ENCODE measurements at regions not wholly inside any gene's neighbourhood (a gene's known extent, or its start where the extent isn't known, plus 50 kb on each side); places are given as distances from the start of the nearest gene placed in this dataset.

DNA sequence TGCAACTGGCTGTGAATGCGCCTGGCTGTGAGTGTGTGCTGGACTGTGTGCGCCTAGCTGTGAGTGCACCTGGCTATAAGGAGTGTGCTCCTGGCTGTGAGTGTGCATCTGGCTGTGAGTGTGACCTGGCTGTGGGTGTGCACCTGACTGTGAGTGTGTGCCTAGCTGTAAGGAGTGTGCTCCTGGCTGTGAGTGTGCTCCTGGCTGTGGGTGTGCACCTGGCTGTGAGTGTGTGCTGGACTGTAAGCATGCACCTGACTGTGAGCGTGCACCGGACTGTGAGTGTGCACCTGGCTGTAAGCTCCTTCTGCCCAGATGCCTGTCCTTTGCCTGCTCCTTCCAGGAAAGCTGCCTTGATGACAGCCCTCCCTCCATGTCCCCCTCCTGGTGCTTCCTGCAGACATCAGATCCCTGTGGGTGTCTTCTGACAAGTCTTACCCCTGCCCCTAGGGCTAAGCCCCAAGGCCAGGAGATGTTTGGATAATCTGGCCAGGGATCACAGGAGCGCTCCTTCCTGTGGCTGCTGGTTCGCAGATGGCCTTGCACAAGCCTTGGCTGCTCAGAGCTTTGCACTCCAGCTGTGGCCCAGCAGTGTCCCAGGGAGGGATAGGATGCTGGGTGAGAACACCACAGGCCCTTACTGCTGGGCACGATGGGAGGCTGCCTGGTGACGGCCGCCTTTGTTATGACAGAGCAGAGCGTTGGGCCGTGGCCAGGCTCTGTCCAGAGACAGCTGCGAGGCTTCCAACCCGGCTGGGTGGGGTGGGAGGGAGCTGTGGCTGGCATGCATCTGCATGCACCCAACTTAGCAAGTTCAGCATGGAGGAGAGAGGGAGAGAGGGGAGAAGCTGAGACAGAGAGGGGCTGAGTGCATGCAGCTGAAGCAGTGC, 89.9 kb downstream of the GLI2 start:
- no peaks in the 10 kb centered on the region for H3K36me3 ChIP-seq (ENCODE audit: control insufficient read depth in 2 of 2, insufficient read depth in 2 of 2, low read length in 1 of 2)
- H3K4me3 ChIP-seq (ENCODE audit: low read length in 2 of 2) = no peak overlapping the region
- H3K27me3 ChIP-seq (ENCODE audit: control insufficient read depth in 2 of 2, insufficient read depth in 1 of 2, low read length in 1 of 2) = no peaks in the 10 kb centered on the region
- H3K4me1 ChIP-seq (ENCODE audit: control insufficient read depth in 2 of 2, insufficient read depth in 2 of 2, low read length in 2 of 2) = peaks cover 0 to 10% of the 10 kb centered on the region in 2 donors
- no peak for DNase-seq (ENCODE audit: low read depth in 6 of 9, low spot score in 9 of 9)
- H3K9me3 ChIP-seq (ENCODE audit: control insufficient read depth in 2 of 2, insufficient read depth in 1 of 2, low read length in 1 of 2) = no peaks in the 10 kb centered on the region
- 87% methylated on average over 13 of the region's 13 CpGs for WGBS
- H3K27ac ChIP-seq (ENCODE audit: low read depth in 1 of 2, low read length in 1 of 2) = no peak overlapping the region

DNA sequence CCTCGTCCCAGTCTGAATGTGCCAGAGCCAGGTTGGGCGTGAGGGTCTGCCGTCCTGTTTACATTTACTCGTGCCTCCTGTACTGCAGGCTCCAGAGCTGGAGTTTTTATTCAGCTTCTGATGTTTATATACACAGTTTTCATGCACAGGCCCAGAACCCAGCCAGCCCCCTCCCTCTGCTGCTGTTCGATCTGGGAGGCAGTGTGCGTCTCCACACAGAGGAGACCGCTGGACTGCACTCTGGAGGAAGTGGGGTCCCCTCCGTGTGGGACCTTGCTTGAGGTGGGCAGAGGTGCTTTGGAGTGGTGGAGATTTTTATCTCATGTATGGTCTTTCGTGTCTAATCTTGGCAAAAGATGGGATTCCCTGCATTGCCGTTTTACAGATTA, 90.6 kb downstream of the GLI2 start:
- peaks cover 0 to 10% of the 10 kb centered on the region in 2 donors for H3K4me1 ChIP-seq (ENCODE audit: control insufficient read depth in 2 of 2, insufficient read depth in 2 of 2, low read length in 2 of 2)
- 91% methylated on average over 10 of the region's 10 CpGs for WGBS
- no peak overlapping the region for H3K27ac ChIP-seq (ENCODE audit: low read depth in 1 of 2, low read length in 1 of 2)
- no peak for DNase-seq (ENCODE audit: low read depth in 6 of 9, low spot score in 9 of 9)
- no peak overlapping the region for H3K4me3 ChIP-seq (ENCODE audit: low read length in 2 of 2)
- H3K36me3 ChIP-seq (ENCODE audit: control insufficient read depth in 2 of 2, insufficient read depth in 2 of 2, low read length in 1 of 2) = no peaks in the 10 kb centered on the region
- no peaks in the 10 kb centered on the region for H3K9me3 ChIP-seq (ENCODE audit: control insufficient read depth in 2 of 2, insufficient read depth in 1 of 2, low read length in 1 of 2)
- H3K27me3 ChIP-seq (ENCODE audit: control insufficient read depth in 2 of 2, insufficient read depth in 1 of 2, low read length in 1 of 2) = no peaks in the 10 kb centered on the region

DNA sequence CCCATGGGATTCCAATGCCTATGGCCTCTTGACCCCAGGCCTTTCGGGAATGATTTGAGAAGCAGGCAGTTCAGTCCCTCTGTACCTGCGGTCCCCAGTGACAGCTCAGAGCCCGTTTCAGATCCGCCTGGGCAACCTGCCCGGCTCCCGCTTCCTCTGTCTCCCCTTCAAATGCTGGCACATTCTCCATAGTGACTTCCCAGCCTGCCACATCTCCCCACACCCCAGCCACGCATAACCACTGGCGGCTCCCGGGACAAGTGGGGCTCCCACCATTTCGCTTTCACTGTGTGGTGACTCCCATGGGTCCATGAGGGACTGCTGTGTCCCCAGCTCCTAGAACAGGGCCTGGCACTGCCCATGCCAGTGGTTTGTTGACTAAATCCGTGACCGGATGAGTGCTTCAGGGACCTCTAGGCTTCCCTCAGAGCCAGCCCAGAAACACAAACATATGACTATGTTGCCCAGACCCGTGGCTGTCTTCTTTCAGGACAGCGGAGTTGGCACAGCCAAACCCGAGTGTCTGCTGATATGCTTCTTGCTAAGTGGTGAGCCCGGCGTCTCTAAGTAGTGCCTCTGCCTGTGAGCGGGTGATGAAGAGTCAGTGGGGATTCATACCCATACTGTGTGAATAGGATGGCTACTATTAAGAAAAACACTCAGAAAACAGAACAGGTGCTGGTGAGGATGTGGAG, 91.2 kb downstream of the GLI2 start:
- no peaks in the 10 kb centered on the region for H3K9me3 ChIP-seq (ENCODE audit: control insufficient read depth in 2 of 2, insufficient read depth in 1 of 2, low read length in 1 of 2)
- DNase-seq (ENCODE audit: low read depth in 6 of 9, low spot score in 9 of 9) = no peak
- H3K36me3 ChIP-seq (ENCODE audit: control insufficient read depth in 2 of 2, insufficient read depth in 2 of 2, low read length in 1 of 2) = no peaks in the 10 kb centered on the region
- H3K27ac ChIP-seq (ENCODE audit: low read depth in 1 of 2, low read length in 1 of 2) = no peak overlapping the region
- no peak overlapping the region for H3K4me3 ChIP-seq (ENCODE audit: low read length in 2 of 2)
- H3K4me1 ChIP-seq (ENCODE audit: control insufficient read depth in 2 of 2, insufficient read depth in 2 of 2, low read length in 2 of 2) = peaks cover 0 to 10% of the 10 kb centered on the region in 2 donors
- WGBS = 95% methylated on average over 18 of the region's 18 CpGs
- no peaks in the 10 kb centered on the region for H3K27me3 ChIP-seq (ENCODE audit: control insufficient read depth in 2 of 2, insufficient read depth in 1 of 2, low read length in 1 of 2)

DNA sequence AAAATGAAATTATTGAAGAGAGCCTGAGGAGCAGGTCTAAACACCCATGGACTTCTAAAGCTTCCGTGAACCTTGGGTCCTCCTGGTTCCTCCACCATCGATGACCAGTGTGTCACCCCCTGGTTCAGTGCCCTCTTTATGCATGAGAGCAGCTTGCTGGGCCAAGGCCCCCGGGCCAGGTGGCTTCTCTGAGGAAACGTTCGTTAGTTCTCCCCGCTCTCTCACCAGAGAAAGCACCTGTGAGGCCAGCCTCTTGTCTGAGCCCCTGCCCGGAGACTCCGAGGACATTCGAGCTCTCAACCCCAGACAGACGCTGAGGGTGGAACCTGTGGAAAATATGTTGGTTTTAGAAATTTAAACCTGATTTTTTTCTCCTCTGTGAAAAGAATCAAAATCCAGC, 92.4 kb downstream of the GLI2 start:
- Histone ChIP-seq H3K36me3 (ENCODE audit: control insufficient read depth in 2 of 2, insufficient read depth in 2 of 2, low read length in 1 of 2) (no peaks in the 10 kb centered on the region), H3K4me3 (ENCODE audit: low read length in 2 of 2) (no peak overlapping the region)
- WGBS = 91% methylated on average over 10 of the region's 10 CpGs

DNA sequence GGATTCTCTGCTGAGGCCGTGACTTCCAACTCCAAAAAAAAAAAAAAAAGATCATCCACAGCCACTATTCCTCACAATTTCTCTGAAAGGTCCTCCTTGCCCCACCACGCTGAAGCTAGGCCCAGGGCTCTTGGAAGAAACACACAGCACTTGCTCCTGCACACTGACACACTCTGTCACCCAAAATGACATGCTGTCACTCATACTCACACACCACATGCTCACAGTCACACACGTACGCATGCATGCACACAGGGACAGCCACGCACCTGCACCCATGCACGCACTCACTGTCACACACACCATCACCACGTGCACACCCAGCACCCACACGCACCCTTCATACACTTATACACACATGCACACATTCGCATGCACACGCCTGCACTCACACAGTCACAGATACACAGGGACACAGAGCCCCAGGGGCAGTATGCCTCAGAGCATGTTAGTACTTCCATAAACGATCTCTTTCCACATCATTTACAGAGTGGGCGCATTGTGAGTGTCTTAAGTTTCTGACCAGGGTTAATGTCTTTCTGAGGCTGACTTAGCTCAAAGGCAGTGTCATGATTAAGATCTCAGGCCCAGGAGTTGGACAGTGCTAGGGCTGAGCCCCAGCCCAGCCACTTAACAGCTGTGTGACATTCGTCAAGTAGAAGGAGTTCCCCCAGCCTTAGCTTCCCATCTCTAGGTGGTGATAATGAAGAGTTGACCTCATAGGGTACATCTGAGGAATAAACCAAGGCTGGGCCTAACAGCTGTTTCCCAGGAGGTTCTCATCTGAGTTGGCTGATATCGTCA, 93.4 kb downstream of the GLI2 start:
- peaks cover 0 to 10% of the 10 kb centered on the region in 2 donors for H3K4me1 ChIP-seq (ENCODE audit: control insufficient read depth in 2 of 2, insufficient read depth in 2 of 2, low read length in 2 of 2)
- H3K9me3 ChIP-seq (ENCODE audit: control insufficient read depth in 2 of 2, insufficient read depth in 1 of 2, low read length in 1 of 2) = no peaks in the 10 kb centered on the region
- no peaks in the 10 kb centered on the region for H3K27me3 ChIP-seq (ENCODE audit: control insufficient read depth in 2 of 2, insufficient read depth in 1 of 2, low read length in 1 of 2)
- no peak overlapping the region for H3K4me3 ChIP-seq (ENCODE audit: low read length in 2 of 2)
- no peak for DNase-seq (ENCODE audit: low read depth in 6 of 9, low spot score in 9 of 9)
- no peaks in the 10 kb centered on the region for H3K36me3 ChIP-seq (ENCODE audit: control insufficient read depth in 2 of 2, insufficient read depth in 2 of 2, low read length in 1 of 2)
- no peak overlapping the region for H3K27ac ChIP-seq (ENCODE audit: low read depth in 1 of 2, low read length in 1 of 2)
- 96% methylated on average over 14 of the region's 14 CpGs for WGBS

More for the DNA sequence above, 92.4 kb downstream of the GLI2 start:
- H3K27me3 ChIP-seq (ENCODE audit: control insufficient read depth in 2 of 2, insufficient read depth in 1 of 2, low read length in 1 of 2) = no peaks in the 10 kb centered on the region
- no peak overlapping the region for H3K27ac ChIP-seq (ENCODE audit: low read depth in 1 of 2, low read length in 1 of 2)
- DNase-seq (ENCODE audit: low read depth in 6 of 9, low spot score in 9 of 9) = no peak
- H3K9me3 ChIP-seq (ENCODE audit: control insufficient read depth in 2 of 2, insufficient read depth in 1 of 2, low read length in 1 of 2) = no peaks in the 10 kb centered on the region
- H3K4me1 ChIP-seq (ENCODE audit: control insufficient read depth in 2 of 2, insufficient read depth in 2 of 2, low read length in 2 of 2) = peaks cover 0 to 10% of the 10 kb centered on the region in 2 donors

DNA sequence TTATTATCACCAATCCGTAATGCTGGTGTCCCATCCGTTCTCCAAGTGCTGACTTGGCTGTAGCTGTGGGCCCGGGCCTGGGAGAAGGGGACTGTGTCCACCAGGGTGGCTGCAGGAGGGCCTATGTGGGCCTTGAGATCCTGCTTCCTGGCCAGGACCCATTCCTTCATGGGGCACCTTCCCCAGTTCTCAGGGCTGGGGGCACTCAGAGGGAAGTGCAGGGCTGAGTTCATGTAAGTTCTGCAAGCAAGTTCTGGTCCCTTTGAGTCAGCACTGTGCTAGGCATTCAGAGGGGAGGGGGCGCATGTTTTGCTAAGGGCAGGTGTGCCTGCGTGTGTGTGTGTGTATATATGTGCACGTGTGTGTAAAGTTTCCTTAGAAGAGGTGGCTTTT, 94.0 kb downstream of the GLI2 start:
- no peak overlapping the region for H3K4me3 ChIP-seq (ENCODE audit: low read length in 2 of 2)
- 97% methylated on average over 6 of the region's 6 CpGs for WGBS

DNA sequence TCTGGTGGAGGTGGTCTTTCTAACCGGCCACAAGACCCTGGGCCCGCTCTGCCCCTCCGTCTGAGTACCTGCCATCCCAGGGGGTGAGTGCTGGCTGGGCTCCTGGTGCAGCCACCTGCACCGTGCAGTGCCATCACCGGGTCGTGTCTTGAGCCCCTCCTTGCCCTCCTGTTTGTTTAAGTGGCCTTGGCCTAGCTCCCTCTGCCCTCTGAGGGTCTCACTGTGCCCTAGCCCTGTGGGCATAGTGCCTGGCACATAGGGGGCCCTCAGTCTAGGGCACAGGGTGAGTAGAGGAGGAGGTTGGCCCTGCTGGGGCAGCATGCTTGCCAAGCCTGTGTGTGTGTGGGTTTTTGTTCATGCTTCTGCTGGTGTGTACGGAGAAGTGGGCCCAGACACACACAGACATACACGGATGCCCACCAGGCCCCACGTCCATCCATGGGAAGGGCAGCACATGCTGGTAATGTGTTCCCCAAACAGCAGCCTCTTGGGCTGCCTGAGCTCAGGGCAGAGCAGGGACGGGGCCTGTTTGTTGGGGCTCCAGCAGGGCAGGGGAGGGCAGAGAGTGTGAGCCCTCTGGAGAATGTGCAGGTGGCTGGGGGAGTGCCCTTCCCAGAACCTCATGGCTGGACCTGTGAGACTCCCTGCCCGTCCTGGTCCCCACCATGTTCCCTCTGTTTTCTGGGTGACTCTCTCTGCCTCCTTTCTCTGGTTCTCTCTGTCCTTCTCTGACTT, 94.6 kb downstream of the GLI2 start:
- Histone ChIP-seq H3K36me3 (ENCODE audit: control insufficient read depth in 2 of 2, insufficient read depth in 2 of 2, low read length in 1 of 2) (no peaks in the 10 kb centered on the region), H3K27ac (ENCODE audit: low read depth in 1 of 2, low read length in 1 of 2) (no peak overlapping the region), H3K4me3 (ENCODE audit: low read length in 2 of 2) (no peak overlapping the region), H3K9me3 (ENCODE audit: control insufficient read depth in 2 of 2, insufficient read depth in 1 of 2, low read length in 1 of 2) (no peaks in the 10 kb centered on the region), H3K27me3 (ENCODE audit: control insufficient read depth in 2 of 2, insufficient read depth in 1 of 2, low read length in 1 of 2) (no peaks in the 10 kb centered on the region), H3K4me1 (ENCODE audit: control insufficient read depth in 2 of 2, insufficient read depth in 2 of 2, low read length in 2 of 2) (peaks cover 0 to 10% of the 10 kb centered on the region in 2 donors)
- 94% methylated on average over 11 of the region's 11 CpGs for WGBS
- DNase-seq (ENCODE audit: low read depth in 6 of 9, low spot score in 9 of 9) = no peak

More for the DNA sequence above, 94.0 kb downstream of the GLI2 start:
- no peaks in the 10 kb centered on the region for H3K36me3 ChIP-seq (ENCODE audit: control insufficient read depth in 2 of 2, insufficient read depth in 2 of 2, low read length in 1 of 2)
- DNase-seq (ENCODE audit: low read depth in 6 of 9, low spot score in 9 of 9) = no peak
- no peak overlapping the region for H3K27ac ChIP-seq (ENCODE audit: low read depth in 1 of 2, low read length in 1 of 2)
- H3K9me3 ChIP-seq (ENCODE audit: control insufficient read depth in 2 of 2, insufficient read depth in 1 of 2, low read length in 1 of 2) = no peaks in the 10 kb centered on the region
- peaks cover 0 to 10% of the 10 kb centered on the region in 2 donors for H3K4me1 ChIP-seq (ENCODE audit: control insufficient read depth in 2 of 2, insufficient read depth in 2 of 2, low read length in 2 of 2)
- no peaks in the 10 kb centered on the region for H3K27me3 ChIP-seq (ENCODE audit: control insufficient read depth in 2 of 2, insufficient read depth in 1 of 2, low read length in 1 of 2)

DNA sequence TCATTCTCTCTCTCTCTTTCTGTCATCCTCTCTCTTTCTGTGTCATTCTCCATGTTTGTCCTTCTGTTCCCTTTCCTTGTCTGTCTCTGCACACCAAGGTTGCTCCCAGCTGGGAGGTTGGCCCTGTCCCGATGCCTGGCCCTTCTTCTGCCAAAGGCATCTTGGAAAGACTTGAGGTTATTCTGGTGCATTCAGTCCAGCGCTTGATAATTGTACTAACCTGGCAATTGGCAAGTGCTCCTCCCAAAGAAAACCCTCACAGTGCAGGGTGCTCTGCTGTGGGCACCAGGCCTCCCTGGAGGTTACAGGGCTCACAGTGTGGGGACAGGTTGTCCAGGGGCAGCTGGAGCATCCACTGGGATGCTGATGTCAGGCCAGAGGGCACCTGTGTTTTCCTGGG, 95.4 kb downstream of the GLI2 start:
- 95% methylated on average over 2 of the region's 2 CpGs for WGBS
- Histone ChIP-seq H3K27ac (ENCODE audit: low read depth in 1 of 2, low read length in 1 of 2) (no peak overlapping the region), H3K27me3 (ENCODE audit: control insufficient read depth in 2 of 2, insufficient read depth in 1 of 2, low read length in 1 of 2) (no peaks in the 10 kb centered on the region), H3K4me3 (ENCODE audit: low read length in 2 of 2) (no peak overlapping the region), H3K36me3 (ENCODE audit: control insufficient read depth in 2 of 2, insufficient read depth in 2 of 2, low read length in 1 of 2) (no peaks in the 10 kb centered on the region), H3K4me1 (ENCODE audit: control insufficient read depth in 2 of 2, insufficient read depth in 2 of 2, low read length in 2 of 2) (peaks cover 0 to 5% of the 10 kb centered on the region in 2 donors), H3K9me3 (ENCODE audit: control insufficient read depth in 2 of 2, insufficient read depth in 1 of 2, low read length in 1 of 2) (no peaks in the 10 kb centered on the region)
- no peak for DNase-seq (ENCODE audit: low read depth in 6 of 9, low spot score in 9 of 9)

Data from thymus (tissue), 11 donors.